Astrocyte (in vitro differentiated cells and primary cell): ENCODE measurements at regions not wholly inside any gene's neighbourhood (a gene's known extent, or its start where the extent isn't known, plus 50 kb on each side); places are given as distances from the start of the nearest gene placed in this dataset.
A peak's percentile ranks its signal among the peaks of the same experiment; 100 is the strongest.

ENCODE experiments used
- DNase-seq: peaks from one replicate; pipeline ENCODE4 v3.0.0-alpha.2; 2010; ENCODE audit warnings: low read depth
- FAIRE-seq: peaks from 2 replicates; lab custom pipeline; 2011; peaks lifted over from hg19 to GRCh38; lab: Jason Lieb, UNC
- H2AFZ ChIP-seq: 2 replicates; pipeline ENCODE4 v1.6.0; 2012; ENCODE audit warnings: low read depth, low read length, inconsistent platforms
- H3K27ac ChIP-seq: 2 replicates; pipeline ENCODE4 v1.5.1; 2011; ENCODE audit warnings: low read depth, low read length, inconsistent platforms
- H3K27me3 ChIP-seq: 2 replicates; pipeline ENCODE4 v1.6.0; 2011; ENCODE audit warnings: low read length, inconsistent platforms; ENCODE audit not compliant: insufficient read depth
- H3K36me3 ChIP-seq: 2 replicates; pipeline ENCODE4 v1.5.1; 2011; ENCODE audit warnings: low read length, inconsistent platforms; ENCODE audit not compliant: insufficient read depth
- H3K4me1 ChIP-seq: 2 replicates; pipeline ENCODE4 v1.5.1; 2011; ENCODE audit warnings: low read length, inconsistent platforms; ENCODE audit not compliant: insufficient read depth
- H3K4me2 ChIP-seq: 2 replicates; pipeline ENCODE4 v1.6.0; 2012; ENCODE audit warnings: low read length, inconsistent platforms
- H3K4me3 ChIP-seq: 2 replicates; pipeline ENCODE4 v1.5.1; 2011; ENCODE audit warnings: low read depth, mild to moderate bottlenecking, low read length, inconsistent platforms; ENCODE audit not compliant: insufficient read depth
- H3K79me2 ChIP-seq: 2 replicates; pipeline ENCODE4 v1.6.0; 2012; ENCODE audit warnings: mild to moderate bottlenecking, low read length, inconsistent platforms; ENCODE audit not compliant: insufficient read depth
- H3K9ac ChIP-seq: 2 replicates; pipeline ENCODE4 v1.6.0; 2012; ENCODE audit warnings: mild to moderate bottlenecking, low read length, inconsistent platforms
- H3K9me3 ChIP-seq: 2 replicates; pipeline ENCODE4 v1.5.1; 2012; ENCODE audit warnings: low read depth, mild to moderate bottlenecking, low read length, inconsistent platforms; ENCODE audit not compliant: insufficient read depth
- H4K20me1 ChIP-seq: 2 replicates; pipeline ENCODE4 v1.6.0; 2012; ENCODE audit warnings: low read length, inconsistent platforms; ENCODE audit not compliant: insufficient read depth
- H3K27ac Mint-ChIP-seq: one replicate; pipeline ENCODE4 v1.8.0; 2021; ENCODE audit warnings: mild to moderate bottlenecking, mixed read lengths; ENCODE audit not compliant: unreplicated experiment
- H3K27me3 Mint-ChIP-seq: one replicate; pipeline ENCODE4 v1.8.0; 2021; ENCODE audit warnings: low read depth, mixed read lengths; ENCODE audit not compliant: unreplicated experiment
- H3K36me3 Mint-ChIP-seq: one replicate; pipeline ENCODE4 v1.8.0; 2021; ENCODE audit warnings: low read depth, mixed read lengths; ENCODE audit not compliant: unreplicated experiment
- H3K4me1 Mint-ChIP-seq: one replicate; pipeline ENCODE4 v1.8.0; 2021; ENCODE audit warnings: low read depth, mixed read lengths; ENCODE audit not compliant: unreplicated experiment
- H3K4me3 Mint-ChIP-seq: one replicate; pipeline ENCODE4 v1.8.0; 2021; ENCODE audit warnings: mild to moderate bottlenecking, moderate library complexity, mixed read lengths; ENCODE audit not compliant: unreplicated experiment
- H3K9me3 Mint-ChIP-seq: one replicate; pipeline ENCODE4 v1.8.0; 2021; ENCODE audit warnings: mild to moderate bottlenecking, mixed read lengths; ENCODE audit not compliant: unreplicated experiment
- CTCF ChIP-seq: IDR thresholded peaks from 2 replicates; pipeline ENCODE4 v1.5.1; 2011; ENCODE audit warnings: low read depth, mild to moderate bottlenecking, inconsistent platforms, low read length, moderate library complexity; ENCODE audit not compliant: insufficient read depth
- EZH2 ChIP-seq: IDR thresholded peaks from 2 replicates; pipeline ENCODE4 v1.6.1; 2012; ENCODE audit warnings: mild to moderate bottlenecking, low read length, inconsistent platforms; ENCODE audit not compliant: insufficient read depth

GRCh38 chr4:17109126-17109525 lies 210.7 kb upstream of the LDB2 start:
- Histone ChIP-seq H3K4me3 (no peak overlapping the region), H3K4me1 (no peaks in the 10 kb centered on the region), H3K9me3 (no peaks in the 10 kb centered on the region), H3K27me3 (no peaks in the 10 kb centered on the region), H2AFZ (no peak overlapping the region), H3K4me2 (no peak overlapping the region), H3K36me3 (no peaks in the 10 kb centered on the region), H3K27ac (no peak overlapping the region), H4K20me1 (no peaks in the 10 kb centered on the region), H3K79me2 (no peaks in the 10 kb centered on the region), H3K9ac (no peak overlapping the region)
- TF ChIP-seq EZH2 (no peak), CTCF (no peak)
- Mint-ChIP-seq H3K27ac (no peak overlapping the region), H3K9me3 (peaks cover 2% of the 10 kb centered on the region), H3K4me3 (no peak overlapping the region), H3K27me3 (no peaks in the 10 kb centered on the region), H3K36me3 (no peaks in the 10 kb centered on the region), H3K4me1 (no peaks in the 10 kb centered on the region)
- peak; percentile 86 for FAIRE-seq
- DNase-seq, result no peak

- no peaks in the 10 kb centered on the region for H4K20me1 ChIP-seq
- H3K9me3 ChIP-seq, result no peaks in the 10 kb centered on the region
- H3K4me2 ChIP-seq, result peak overlapping the region; percentile 23
- Mint-ChIP-seq H3K9me3 (no peaks in the 10 kb centered on the region), H3K4me1 (peaks cover 4% of the 10 kb centered on the region), H3K4me3 (no peak overlapping the region), H3K27me3 (no peaks in the 10 kb centered on the region), H3K27ac (no peak overlapping the region), H3K36me3 (no peaks in the 10 kb centered on the region)
- H3K4me3 ChIP-seq, result no peak overlapping the region
- H3K4me1 ChIP-seq, result no peaks in the 10 kb centered on the region
- no peak overlapping the region for H2AFZ ChIP-seq
- no peak overlapping the region for H3K9ac ChIP-seq
- no peaks in the 10 kb centered on the region for H3K27me3 ChIP-seq
- peak overlapping the region; percentile 1 for H3K27ac ChIP-seq
- no peak for TF ChIP-seq CTCF
- TF ChIP-seq EZH2, result no peak
- peak; percentile 94 for FAIRE-seq
- no peaks in the 10 kb centered on the region for H3K36me3 ChIP-seq
- DNase-seq, result peak; percentile 96
- H3K79me2 ChIP-seq, result no peaks in the 10 kb centered on the region
Measured at GRCh38 chr4:17103231-17103630, 204.8 kb upstream of the LDB2 start.

GRCh38 chr4:17098996-17099395 lies 200.6 kb upstream of the LDB2 start:
- Histone ChIP-seq H3K36me3 (no peaks in the 10 kb centered on the region), H2AFZ (no peak overlapping the region), H4K20me1 (no peaks in the 10 kb centered on the region), H3K9me3 (no peaks in the 10 kb centered on the region), H3K27ac (no peak overlapping the region), H3K79me2 (no peaks in the 10 kb centered on the region), H3K9ac (no peak overlapping the region), H3K4me1 (peaks cover 3% of the 10 kb centered on the region), H3K4me3 (no peak overlapping the region), H3K4me2 (no peak overlapping the region), H3K27me3 (no peaks in the 10 kb centered on the region)
- Mint-ChIP-seq H3K27me3 (no peaks in the 10 kb centered on the region), H3K4me1 (peaks cover 9% of the 10 kb centered on the region), H3K9me3 (no peaks in the 10 kb centered on the region), H3K36me3 (no peaks in the 10 kb centered on the region), H3K27ac (no peak overlapping the region), H3K4me3 (no peak overlapping the region)
- DNase-seq (no peak), FAIRE-seq (no peak)
- TF ChIP-seq CTCF (no peak), EZH2 (no peak)
